Myocyte (in vitro differentiated cells): ENCODE measurements at regions not wholly inside any gene's neighbourhood (a gene's known extent, or its start where the extent isn't known, plus 50 kb on each side); places are given as distances from the start of the nearest gene placed in this dataset.
A peak's percentile ranks its signal among the peaks of the same experiment; 100 is the strongest.

Experiments used
- DNase-seq: peaks from one replicate; pipeline ENCODE4 v3.0.0-alpha.2; 2012; ENCODE audit warnings: low read depth

- DNase-seq = peak; percentile 86
These were observed 340.0 kb upstream of the MEOX2 start for GRCh38 chr7:16026253-16027020.

- peak; percentile 80 for DNase-seq
These were observed 339.2 kb upstream of the MEOX2 start for GRCh38 chr7:16025696-16026095.

DNA sequence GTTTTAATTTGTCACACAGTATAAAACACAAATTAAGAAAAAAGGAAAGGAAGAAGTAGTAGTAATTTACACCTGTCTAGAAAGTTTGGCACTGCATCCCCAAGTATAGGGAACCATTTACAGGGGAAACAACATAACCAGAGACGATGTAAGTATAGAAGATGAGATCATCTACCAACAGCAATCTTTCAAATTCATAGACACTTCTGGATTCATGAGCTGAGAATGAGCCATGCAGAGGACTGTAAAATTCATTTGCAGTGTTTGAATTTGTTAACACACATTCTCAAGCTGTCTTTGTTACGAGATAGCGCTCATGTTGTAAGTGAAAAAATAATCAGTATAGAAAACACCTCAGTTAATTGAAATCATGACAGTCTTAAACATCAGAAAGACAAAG lies 337.0 kb upstream of the MEOX2 start:
- DNase-seq = no peak

- DNase-seq = no peak
These were observed 336.6 kb upstream of the MEOX2 start for GRCh38 chr7:16023046-16023445.

GRCh38 chr7:16021851-16022250 lies 335.4 kb upstream of the MEOX2 start:
- no peak for DNase-seq

DNA sequence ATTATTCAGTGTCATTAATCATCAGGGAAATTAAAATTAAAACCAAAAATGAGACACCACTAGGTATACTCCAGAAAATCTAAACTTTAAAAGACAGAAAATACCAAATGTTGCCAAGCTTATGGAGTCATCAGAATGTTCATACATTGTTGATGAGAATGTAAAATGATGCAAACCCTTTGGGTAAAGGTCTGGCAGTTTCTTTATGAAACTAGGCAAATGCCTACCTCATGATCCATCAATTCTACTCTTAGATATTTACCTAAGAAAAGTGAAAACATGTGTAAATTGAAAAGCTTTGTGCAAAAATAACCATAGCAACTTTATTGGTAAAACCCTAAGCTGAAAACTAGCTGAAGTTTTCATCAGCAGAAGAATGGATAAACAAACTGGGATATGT lies 329.5 kb upstream of the MEOX2 start:
- no peak for DNase-seq

DNA sequence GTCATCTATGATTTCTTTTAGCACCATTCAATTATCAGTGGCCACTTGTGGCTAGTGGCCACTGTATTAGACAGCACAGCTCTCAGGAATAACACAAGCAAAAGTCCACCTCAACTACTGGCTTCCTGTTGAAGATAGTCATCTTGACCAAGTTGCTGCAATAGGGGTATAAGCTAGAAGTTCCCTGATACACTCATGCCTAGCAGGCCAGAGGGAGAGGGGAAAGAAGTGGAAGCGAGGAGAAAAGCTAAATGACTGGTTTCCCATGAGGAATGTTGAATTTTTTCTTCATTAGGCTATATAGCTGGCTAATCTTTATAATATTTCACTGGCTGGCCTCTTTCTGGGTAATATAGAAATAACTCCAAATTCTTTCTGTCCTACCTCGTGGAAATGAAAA lies 327.5 kb upstream of the MEOX2 start:
- DNase-seq = no peak

DNA sequence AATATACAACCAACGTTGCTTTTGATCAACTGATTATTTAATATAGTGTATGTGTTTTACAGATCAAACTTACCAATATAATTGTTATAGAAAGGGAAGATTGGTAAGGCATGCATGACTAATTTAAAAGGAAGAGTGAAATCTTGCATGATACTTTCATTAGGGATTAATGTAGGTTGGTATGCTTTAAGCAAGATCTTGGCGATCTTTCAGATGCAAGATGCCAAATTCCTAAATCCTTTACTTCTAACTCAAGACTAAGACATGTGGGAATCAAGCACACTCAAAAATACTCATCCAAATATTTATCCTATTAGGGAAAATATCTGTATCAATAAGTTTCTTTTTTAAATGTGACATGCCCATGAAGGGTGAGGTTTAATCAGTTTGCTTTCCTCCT lies 321.4 kb upstream of the MEOX2 start:
- DNase-seq = no peak

GRCh38 chr7:16004702-16005101 lies 318.2 kb upstream of the MEOX2 start:
- DNase-seq = no peak

DNA sequence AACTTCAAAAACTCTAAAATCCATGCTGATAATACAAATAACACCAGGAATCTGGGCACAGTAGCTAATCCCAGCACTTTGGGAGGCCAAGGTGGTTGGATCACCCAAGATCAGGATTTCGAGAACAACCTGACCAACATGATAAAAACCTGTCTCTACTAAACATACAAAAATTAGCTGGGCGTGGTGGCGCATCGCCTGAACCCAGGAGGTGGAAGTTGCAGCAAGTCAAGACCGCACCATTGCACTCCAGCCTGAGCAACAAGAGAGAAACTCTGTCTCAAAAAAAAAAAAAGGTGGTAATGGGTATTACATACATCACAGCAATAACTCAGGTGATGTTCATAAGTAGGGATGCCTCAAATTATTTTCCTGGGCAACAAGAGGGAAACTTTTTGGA lies 315.0 kb upstream of the MEOX2 start:
- no peak for DNase-seq

DNA sequence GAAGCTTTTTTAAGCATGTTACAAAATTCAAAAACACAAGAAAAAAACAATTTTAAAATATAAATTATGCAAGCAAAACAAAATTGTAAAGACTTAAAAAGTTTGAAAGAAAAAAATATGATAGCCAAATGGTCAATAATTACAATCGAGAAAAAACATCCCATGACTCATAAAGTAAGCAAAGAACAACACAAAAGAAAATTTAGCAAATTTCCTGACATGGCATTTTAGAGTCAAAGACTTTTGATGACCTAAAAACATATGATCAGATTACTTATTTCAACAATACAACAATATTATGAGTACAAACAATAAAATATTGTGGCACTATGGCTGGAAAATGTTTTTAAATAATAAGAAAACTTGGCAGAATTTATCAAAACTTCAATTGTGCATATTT lies 312.1 kb upstream of the MEOX2 start:
- no peak for DNase-seq

DNA sequence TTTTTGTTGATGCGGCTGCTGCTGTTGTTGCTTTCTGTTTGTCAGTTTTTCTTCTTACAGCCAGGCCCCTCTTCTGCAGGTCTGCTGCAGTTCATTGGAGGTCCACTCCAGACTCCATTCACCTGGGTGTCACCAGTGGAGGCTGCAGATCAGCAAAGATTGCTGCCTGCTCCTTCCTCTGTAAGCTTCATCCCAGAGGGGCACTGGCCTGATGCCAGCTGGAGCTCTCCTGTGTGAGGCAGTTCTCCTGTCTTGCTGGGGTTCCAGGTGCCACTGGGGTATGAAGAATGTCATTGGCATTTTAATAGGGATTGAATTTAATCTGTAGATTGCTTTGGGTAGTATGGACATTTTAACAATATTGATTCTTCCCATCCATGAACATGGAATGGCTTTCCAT lies 308.5 kb upstream of the MEOX2 start:
- DNase-seq = no peak

- peak; percentile 53 for DNase-seq
These were observed 302.7 kb upstream of the MEOX2 start for GRCh38 chr7:15989194-15989593.

DNA sequence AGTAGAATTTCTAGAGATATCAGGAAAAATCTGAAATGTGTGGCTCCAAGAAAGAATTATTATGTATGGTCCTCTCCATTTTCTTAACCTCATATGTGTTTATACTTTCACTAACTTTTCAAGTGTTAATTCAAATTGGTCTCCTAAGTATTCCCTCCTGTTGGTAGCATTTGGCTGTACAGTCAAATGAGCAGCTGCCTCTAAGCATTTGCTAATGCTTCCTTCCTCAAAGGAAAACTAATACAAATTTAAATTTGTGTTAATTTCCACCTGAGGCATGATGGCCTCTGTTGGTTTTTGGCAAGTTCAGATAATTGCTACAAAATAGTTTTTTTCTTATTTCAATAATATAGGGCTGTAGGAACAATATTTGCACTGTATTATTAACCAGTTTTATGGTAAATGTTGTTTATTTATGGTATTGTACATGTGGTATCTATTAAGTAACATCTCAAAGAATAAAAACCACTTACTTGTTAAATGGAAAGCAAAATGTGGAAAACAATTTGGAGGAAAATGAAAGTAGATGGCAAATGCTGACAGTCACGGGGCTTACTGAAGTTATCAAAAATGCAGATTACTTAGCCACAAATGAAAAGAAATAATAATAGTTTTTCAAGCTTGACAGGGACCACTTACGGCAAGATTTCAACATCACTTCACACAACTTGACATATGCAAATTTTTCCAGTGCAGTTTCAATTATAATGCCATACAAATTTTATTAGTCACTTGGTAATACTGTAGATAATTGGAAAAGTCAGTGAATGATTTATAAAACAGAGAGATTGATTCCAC lies 299.3 kb upstream of the MEOX2 start:
- peak; percentile 22 for DNase-seq

GRCh38 chr7:15977663-15978062 lies 291.2 kb upstream of the MEOX2 start:
- no peak for DNase-seq

- peak; percentile 43 for DNase-seq
These were observed 286.4 kb upstream of the MEOX2 start for GRCh38 chr7:15972862-15973275.

DNA sequence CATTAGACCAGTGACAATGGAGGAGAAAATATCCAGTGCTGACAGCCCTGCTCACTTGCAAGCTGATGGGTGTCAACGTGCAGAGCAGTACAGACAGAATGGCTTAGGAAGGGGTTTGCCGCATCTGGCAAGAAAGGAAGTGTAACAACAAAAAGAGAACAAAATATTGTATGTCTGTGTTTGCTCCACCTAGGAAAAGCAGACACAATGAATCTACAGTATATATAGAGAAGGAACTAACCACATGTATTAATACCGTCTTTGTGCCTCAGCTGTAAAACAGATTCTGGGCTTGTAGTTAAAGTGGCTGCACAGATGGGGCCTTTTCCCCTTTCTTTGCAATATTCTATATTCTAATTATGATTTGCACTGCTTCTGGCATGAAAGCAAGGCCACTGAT lies 281.1 kb upstream of the MEOX2 start:
- DNase-seq = no peak

DNA sequence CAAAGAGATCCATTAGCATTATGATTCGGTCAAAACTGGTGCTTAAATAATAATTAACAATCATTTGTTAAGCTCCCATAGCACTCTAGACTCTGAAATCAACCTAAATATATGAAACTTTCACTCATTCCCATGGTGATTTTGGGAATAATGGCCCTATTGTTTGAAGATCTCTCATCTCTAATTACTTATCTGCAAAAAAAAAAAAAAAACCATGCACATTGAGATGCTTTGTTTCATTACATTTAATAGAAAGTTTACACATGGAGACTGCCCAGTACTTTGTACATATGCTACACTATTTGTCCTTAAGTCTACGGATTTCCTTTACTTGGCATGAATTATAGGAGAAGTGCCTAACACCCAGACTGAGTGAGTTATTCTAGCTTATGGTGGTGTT lies 280.6 kb upstream of the MEOX2 start:
- DNase-seq = no peak

DNA sequence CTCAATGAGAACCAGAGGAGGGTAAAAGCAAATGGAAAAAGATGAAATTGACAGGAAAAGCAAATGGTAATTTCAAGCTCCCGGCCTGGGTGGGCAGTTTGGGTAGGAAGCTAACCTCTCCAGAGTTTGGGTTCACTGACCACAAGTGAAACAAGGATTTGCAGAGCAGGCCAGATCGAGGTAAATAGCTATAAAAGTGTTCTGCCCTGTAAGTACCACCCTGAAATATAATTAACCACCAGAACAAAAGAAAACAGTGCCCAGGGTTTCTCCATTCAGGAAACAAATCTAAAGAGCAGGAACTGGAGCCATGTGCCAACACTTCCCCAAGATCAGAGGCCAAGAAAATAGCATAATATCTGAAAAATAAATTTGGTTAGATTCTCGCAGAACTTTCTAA lies 276.7 kb upstream of the MEOX2 start:
- no peak for DNase-seq

DNA sequence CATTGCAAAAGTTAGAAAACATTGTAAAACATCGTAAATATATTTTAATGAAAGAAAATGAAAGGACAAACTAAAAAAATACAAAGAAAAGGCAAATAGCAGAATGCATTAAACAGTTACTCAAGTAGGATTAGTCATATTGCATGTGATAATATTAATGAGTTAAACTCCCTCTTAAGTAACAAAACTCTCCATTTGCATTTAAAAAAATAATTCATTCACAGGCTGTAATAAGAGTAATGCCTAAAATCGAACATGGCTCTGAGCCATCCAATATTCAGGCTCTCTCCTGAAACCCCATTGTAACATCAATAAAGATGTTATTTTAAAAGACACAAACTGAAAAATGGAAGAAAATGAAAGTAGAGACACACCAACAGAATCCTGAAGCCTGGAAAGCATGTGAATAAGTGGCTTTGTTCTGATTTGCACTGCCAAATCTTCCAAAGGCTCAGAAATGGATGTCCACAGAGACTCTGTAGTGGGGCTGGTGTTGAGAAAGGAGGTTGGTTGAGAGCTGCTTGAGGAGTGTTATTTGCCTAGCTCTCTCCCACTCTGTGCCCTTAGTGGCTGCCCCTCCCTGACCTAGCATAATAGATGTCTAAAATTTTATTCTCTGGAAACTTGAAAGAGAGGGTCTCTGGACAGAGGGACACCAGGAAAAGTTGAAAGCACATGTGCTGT lies 268.3 kb upstream of the MEOX2 start:
- DNase-seq = peak; percentile 16

- no peak for DNase-seq
These were observed 263.8 kb upstream of the MEOX2 start for GRCh38 chr7:15950299-15950698.

- no peak for DNase-seq
These were observed 261.3 kb upstream of the MEOX2 start for GRCh38 chr7:15947754-15948153.
